NOMO-1 treated with DMSO at 0.1 percent for 48 hours (cell line): ENCODE measurements at regions not wholly inside any gene's neighbourhood (a gene's known extent, or its start where the extent isn't known, plus 50 kb on each side); places are given as distances from the start of the nearest gene placed in this dataset.

Experiments
- DNase-seq: peaks from one replicate; lab custom pipeline; 2025; ENCODE audit not compliant: unreplicated experiment; lab: John Stamatoyannopoulos, UW

DNA sequence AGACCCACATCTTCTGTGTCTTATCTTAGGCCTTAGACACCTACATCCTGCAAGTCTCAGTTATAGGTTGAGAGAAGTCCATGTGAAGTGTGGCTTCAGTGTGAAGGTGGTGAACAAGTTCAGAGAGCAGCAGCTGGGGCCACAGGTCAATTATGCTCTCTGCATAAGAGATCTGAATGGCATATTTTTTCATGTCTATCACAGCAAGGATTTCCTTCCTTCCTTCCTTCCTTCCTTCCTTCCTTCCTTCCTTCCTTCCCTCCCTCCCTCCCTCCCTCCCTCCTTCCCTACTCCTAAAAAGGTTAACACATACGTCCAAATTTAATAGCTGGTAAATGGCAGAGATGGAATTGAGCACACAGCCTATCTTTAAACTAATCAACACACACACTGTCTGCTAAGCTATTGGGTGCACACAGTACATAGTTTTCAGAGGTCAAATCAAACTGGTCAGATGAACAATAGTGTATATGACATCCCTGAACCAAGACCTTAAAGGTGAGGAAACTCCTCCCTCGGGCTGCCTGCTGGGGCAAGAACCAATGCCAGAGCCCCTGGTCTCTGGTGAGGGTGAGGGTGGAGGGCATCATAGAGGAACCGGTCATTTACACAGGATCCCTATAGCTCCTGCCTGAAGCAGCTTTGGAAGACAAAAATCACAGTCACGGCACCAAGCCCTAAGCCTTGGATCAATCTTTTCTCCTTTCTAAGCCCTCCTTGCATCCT lies 240.9 kb downstream of the ICOS start:
- no peak for DNase-seq

DNA sequence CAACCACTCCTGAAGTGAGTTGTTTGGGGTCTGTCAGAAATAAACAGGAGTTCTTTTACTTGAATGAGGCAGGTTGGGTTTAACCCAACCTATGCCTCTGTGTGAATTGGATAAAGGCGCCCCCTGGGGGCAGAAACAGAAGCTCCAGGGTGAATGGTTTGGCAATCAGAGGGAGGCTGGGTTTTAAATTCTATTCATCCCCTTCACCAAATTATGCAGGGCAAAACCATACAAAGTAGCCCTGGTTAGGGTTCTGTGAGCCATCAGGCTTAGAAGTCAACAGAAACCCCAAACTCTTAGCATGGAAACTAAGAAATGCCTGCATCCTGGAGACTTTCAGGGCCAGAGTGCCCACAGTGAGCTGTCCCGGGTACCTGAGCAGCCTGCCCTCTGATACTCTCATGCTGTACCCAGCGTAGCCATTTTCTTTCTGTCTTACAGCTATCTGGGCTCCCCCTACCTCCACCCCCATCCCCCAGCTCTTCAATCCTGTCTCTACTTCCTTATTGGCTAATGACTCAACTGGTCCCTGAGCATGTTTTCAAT lies 241.5 kb downstream of the ICOS start:
- DNase-seq = no peak

DNA sequence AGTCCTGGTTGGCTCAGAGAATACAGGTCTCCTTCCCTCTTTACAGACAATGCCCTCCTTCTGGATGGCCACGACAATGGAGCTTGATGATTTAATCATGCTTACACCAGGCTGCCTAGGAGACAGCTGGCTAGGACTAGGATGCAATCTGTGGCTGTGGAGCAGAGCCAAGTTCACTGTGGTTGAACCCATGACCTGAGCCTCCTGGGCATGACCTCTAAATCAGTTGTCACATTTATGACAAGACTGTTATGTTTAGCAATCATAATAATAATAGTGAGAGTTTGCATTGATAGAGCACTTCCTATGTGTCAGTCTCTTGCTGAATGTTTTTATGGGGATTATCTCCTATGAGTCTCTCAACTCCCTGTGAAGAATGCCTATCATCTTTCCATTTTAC lies 244.1 kb downstream of the ICOS start:
- DNase-seq = no peak

DNA sequence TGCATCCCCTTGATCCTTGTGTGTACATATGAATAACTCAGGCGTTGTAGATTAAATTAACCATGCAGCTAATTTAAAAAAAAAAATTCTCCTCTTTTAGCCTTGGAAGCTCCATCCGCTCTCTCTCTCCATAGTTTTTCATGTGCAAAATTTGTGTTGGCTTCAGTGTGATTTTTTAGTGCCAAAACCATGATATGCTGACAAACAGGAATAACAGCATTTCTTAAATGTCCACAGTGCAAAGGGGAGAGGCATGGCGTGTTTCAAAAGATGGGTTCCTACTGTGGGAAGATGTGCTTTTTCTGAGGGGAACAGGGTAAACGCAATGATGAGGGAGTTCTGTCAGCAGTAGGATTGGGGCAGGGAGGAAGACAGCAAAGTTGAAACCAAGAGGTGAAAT lies 247.0 kb downstream of the ICOS start:
- DNase-seq = no peak

DNA sequence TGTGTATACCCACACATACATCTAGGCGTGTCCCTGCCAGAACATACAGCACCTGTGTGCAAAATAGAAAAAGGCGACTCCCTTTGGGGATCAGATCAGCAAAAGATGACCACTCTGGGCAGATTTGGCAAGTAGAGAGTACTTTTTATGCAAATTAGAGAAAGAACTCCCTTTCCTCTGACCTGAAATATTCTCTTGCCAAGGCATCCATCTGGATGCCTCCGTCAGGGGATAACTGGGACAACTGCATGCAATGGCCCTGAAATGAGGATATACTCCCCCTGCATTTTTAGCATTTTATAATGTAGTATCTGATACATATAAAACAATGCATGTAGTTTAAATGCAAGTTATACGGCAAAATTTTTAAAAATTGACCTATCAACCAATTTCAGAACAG lies 247.7 kb downstream of the ICOS start:
- DNase-seq = no peak

DNA sequence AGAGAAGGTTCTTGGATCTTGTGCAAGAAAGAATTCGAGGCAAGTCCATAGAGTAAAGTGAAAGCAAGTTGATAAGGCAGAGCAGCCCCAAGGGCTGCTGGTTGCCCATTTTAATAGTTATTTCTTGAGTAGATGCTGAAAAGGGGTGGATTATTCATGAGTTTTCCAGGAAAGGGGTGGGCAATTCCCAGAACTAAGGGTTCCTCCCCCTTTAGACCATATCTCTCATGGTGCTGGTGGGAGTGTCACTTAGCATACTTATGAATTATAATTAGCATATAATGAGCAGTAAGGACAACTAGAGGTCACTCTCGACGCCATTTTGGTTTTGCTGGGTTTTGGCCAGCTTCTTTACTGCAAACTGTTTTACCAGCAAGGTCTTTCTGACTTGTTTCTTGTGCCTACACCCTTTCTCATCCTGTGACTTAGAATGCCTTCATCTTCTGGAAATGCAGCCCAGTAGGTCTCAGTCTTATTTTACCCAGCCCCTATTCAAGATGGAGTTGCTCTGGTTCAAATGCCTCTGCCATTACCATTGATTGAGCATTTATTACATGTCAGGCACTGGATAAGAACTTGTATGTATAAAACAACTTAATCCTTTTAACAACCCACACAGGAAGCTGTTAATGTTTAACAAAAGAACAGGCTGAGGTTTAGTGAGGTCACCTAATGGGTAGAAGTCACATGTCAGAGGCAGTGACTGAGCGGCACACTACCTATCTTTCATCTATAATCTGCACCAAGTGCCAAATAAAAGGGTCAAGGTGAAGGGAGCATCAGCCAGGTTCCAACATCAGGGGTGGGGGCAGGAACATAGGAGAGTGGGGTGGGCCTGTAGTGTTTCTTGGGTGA lies 250.9 kb downstream of the ICOS start:
- no peak for DNase-seq

DNA sequence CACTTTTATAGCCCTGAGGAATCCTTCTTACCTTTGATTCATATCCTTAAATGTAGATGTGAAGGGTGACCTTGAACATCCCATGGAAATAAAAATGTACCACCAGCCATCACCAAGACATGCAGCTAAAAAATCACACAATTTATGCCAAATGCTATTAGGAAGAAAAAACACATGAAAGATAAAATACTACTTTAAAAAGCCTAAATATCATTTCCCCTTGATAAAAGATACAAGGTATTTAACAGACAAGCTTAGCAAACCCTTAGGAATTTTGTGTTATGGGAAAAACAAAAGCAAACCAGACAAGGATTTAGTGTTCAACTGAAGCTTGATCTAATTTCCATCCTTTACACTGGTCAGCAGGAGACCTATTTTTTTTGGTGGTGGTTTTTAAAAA lies 255.0 kb downstream of the ICOS start:
- no peak for DNase-seq

DNA sequence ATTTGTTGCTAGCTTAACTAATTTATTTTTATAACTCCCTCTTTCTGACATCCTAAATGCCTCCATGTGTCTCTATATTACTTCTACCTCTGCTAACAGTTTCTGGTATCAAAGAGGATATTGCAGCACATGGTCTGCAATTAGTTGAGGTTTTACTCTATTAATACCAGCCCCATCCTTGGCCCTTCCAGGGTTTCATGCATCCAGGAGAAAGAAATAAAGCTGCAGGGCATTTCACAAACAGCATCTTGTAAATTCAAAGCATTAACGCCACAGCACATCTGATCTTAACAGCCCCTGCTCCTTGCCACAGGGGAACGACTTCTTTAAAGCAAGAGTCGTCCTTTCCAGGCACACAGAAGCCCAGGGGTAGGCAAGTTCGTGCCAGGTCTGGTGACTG lies 258.9 kb downstream of the ICOS start:
- DNase-seq = no peak

DNA sequence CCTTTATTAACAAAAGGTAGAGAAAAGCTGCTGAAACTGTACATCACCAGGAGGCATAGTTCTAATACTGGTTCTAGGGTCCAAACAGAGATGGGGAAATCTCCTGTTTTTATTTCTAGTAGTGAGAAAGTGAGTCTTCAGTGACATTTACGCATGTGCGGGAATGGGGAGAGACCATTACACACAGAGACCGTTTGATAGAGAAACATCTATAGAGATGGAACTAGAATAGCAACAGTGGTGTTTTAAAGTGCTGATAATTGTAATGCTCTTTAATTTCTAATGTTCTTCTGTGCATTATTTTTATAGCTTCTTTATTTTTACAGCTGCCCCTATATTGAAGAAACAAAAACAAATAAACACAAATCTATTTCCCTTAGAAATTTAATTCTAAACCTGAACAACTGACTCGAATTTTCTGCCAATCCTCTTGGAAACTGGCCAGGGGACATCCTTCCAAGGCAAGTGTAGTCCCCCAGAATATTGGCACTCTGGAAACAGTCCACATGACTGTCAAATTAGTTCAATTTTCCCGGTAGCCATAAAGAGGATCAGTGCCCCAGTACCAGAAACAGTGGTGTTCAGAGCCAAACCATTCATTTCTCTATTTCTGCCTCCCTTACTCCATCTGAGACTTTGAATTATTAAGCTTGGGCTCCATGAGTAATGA lies 260.9 kb downstream of the ICOS start:
- DNase-seq = no peak

DNA sequence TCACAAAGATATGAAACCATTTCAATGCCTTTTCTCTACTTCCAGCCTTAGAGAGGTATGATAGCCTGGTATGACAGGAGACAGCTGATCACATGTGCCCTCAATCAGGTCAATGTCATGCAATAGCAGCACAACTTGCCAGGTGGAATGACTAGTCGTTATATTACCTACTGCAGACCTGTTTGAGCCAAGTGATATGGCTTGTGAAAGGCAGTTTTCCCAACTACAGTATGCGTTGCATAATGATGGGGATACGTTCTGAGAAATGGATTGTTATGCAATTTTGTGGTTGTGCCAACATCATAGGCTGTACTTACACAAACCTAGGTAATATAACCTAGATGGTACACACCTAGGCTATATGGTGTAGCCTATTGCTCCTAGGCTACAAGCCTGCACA lies 262.8 kb downstream of the ICOS start:
- no peak for DNase-seq

DNA sequence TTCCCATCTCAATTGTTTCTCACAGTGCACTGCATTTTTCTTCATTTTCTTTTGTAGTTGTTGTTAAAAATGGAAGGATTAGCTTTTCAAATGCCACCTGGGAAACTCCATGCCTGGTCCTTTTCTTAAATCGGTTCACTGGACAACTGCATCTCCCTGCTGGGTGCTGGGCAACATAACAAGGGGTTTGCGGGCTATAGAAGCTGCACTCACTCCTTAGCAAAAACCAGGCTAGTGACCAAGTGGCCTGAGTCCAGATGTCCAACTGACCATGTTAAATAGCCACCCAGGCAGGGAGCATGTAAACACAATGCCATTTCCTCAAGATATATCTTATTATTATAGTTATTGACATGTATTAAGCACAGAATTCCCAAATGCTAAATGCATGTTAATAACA lies 264.9 kb downstream of the ICOS start:
- no peak for DNase-seq

DNA sequence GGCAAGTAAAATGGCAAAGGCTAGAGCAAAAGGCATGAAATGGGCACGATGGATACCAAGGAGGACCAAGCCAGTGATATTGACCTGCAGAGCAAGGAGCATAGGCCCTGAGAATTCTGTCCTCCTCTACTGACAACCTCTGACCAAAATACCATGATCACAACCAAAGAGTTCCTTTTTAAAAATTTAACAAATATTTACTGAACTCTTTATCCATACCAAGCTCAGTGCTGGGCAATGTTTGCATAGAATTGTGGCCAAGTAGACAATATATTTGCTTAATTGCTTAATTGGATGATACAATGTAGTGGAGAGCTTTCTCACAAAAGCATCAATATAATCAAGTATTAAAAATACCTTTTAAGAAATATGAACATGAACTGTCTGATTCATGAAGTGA lies 265.7 kb downstream of the ICOS start:
- DNase-seq = no peak

DNA sequence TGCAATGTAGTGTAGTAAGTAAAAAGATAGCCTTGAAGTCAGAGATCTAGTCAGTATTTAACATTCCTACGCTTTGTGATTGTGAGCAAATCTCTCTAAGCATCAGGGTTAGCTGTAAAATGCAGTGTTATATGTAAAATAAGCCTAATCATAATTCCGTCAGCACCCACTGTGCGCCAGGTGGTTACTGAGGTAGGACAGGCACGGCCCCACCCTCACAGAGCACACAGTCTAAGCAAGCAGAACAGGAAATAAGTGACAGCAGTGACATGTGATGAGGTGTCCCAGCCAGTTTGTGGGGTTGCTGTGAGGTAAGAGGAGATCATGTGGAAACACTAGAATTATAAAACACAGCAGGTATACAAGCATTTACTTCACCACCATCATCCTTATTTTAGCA lies 267.1 kb downstream of the ICOS start:
- DNase-seq = no peak

DNA sequence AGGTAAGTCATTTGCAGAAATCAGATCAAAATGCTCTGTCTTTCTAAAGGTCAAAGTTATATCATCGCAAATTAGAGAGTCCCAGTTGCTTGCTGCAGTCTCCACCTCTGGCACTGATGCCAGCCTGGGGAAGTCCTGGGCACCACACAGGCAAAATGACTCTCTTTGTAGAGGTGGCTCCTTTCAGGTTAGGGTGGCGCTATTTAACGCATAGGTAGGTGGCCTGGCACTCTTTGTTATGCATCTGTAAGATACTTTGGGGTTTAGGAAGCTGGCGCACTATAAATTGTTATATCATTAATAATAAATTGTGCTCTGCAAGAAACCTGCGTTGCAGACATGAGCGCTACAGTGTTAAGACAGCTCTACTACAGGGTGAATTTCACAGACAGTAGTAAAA lies 268.5 kb downstream of the ICOS start:
- no peak for DNase-seq

DNA sequence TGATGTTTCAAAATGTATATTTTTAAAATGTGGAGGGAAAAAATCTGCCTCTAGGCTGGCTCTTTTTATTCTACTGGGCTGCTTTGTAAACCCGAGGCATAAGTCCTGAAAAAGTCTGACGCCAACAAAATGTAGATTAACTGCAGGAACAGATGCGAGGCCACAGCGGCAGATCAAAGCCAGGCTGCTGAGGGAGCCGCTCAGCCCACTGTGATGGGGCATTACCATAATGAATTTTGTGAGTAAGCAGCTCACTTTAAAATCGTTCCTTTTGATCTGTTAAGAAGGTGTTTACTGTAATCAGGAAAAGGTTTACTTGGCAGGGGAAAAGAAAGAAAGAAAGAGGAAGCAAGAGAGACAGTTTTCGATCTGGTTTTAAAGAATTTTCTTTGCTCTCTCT lies 269.0 kb downstream of the ICOS start:
- DNase-seq = no peak

DNA sequence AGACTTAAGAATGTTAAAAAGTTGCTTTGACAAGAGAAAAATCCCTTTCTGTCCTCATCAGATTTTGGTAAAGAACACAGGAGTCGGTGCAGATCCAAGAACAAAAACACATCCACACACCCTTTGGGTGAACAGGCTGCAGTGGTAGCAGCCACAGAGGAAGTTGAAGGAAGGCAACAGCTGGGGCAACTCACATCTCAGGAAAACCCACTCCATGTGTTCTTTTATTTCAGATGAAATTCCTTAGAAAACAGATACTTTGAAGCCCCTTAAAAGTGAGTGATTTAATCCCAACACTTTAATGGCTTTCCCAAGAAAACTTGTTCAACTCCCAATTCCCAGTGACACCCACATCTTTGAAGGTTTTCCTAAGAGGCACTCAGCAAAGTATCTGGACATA lies 271.3 kb downstream of the ICOS start:
- DNase-seq = no peak

DNA sequence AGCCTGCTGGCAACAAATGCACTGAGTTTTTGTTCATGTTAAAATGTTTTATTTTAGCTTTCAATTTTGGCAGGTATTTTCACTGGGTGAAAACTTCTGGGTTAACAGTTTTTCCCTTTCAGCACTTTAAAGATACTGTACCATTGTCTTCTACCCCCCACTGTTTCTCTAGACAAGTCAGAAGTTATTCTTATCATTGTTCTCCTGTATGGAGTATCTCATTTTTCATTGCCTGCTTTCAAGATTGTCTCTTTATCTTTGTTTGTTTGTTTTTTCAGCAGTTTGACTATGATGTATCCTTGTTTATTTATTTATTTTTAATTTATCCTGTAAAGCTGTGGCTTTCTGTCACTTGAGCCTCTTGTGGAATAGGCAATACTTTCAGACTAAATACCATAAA lies 277.0 kb downstream of the ICOS start:
- DNase-seq = no peak

DNA sequence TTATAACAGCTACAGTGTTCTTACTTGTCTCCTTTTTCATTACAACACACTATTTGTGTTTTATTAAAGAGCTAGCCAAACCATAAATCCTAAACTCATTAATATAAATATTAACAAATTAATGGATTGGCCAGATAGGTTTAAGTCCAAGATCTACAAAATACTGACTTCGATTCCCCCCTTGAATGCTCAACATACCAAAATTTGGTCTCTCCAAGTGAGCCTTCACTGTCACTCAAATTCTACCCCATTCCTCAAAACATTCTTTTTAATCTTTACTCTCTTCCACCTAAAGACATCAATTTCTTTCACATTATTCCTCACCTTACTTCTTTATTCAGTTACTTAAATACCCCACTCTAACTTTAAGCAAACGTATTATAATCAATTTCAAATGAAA lies 281.5 kb downstream of the ICOS start:
- no peak for DNase-seq

DNA sequence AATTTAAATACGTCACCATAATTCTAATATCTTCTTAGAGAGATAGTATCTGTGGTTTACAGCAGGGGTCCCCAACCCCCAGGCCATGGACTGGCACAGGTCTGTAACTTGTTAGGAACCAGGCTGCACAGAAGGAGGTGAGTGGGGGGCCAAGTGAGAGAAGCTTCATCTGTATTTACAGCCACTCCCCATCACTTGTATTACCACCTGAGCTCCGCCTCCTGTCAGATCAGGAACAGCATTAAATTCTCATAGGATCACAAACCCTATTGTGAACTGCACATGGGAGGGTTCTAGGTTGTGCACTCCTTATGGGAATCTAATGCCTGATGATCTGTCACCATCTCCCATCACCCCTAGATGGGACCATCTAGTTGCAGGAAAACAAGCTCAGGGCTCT lies 282.6 kb downstream of the ICOS start:
- DNase-seq = no peak

DNA sequence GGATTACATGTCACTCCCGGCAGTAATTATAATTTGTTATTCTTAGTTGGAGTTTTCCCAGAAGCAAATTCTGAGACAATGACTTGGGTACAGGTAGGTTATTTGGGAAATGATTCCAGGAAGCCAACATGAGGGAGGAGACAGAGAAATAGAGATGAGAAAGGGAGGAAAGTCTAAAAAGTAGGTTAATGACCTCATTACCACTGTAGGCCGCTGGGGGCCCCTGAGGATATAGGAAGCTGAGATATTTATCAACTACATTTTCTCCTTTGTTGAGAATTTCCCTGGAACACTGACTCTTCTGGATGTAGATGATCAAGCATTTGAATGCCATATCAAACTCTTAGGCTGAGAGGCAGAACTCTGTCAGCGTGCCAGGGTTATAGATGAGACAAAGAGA lies 284.3 kb downstream of the ICOS start:
- DNase-seq = no peak

DNA sequence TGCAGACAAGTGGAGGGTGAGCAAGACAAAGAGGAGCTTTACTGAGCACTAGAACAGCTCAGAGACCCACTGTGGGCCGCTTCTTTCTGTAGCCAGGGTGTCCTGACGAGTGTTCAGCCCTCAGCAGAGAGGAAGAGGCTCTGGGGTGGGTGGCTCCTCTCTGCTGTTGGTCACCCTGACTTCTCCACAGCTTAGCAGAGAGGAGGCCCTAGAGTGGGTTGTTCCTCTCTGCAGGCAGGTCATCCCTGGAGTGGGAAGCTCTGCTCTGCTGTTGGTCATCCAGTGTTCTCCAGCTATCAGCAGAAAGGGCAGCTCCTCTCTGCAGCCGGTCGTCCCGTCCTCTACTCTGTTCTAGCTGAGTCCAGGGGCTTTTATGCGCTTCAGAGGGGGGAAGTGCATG lies 286.5 kb downstream of the ICOS start:
- no peak for DNase-seq

DNA sequence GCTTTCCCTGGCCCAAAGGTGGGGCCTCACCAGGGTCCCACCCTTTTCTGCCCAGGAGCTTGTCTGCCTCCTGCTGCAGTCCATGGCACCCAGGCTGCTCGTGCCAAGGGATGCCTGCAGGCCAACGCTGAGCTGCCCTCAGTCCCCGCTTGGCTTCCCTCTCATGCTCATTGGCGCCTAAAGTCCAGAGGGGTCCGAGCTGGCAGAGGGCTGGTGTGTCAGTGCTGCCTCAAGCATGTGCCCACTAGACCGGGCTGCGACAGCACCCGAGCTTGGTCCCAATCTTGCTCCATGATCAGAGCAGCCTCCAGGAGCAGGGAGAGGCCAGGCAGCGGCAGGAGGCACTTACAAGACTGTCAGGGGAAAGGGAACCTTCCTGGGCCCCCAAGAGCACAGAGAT lies 287.0 kb downstream of the ICOS start:
- DNase-seq = no peak
